ENCODE measurements at regions not wholly inside any gene's neighbourhood (a gene's known extent, or its start where the extent isn't known, plus 50 kb on each side); places are given as distances from the start of the nearest gene placed in this dataset.
A peak's percentile ranks its signal among the peaks of the same experiment; 100 is the strongest.

DNA sequence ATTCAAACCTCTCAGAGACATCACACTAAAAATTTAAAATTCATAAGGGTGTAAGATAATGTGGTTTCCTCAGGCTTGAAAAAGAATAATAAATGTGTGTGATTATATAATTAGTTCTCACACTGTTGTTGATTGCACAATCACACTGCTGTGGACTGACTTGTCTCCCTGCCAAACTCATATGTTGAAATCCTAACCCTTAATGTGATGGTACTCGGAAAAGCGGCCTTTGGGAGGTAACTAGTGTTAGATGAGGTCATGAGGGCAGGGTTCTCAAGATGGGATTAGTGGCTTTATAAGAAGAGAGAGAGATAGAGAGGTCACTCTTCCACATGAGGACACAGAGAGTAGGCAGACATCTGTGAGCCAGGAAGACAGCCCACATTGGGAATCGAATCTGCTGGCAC is 128.5 kb upstream of the COL1A2 start:
- no peak for DNase-seq (ENCODE audit: low spot score)
- no peak for FAIRE-seq

DNA sequence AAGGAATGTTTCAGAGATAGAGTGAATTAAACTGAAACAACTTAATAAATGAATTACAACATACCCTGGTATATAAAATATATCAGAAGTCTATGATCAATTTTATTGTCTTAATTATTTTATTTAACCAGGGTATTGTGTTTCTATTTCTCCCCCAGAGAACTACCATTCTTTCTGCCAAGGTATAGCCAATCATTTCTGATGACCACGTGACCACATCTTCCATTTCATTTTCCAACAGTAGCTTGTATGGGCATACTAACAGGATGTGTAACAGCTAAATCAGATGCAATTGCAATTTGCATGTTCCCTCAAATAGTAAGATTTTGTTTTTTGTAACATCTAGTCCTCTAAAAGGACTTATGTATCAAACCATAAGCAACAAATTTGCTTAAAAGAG is 123.9 kb upstream of the COL1A2 start:
- FAIRE-seq: no peak
- DNase-seq (ENCODE audit: low spot score): no peak

DNA sequence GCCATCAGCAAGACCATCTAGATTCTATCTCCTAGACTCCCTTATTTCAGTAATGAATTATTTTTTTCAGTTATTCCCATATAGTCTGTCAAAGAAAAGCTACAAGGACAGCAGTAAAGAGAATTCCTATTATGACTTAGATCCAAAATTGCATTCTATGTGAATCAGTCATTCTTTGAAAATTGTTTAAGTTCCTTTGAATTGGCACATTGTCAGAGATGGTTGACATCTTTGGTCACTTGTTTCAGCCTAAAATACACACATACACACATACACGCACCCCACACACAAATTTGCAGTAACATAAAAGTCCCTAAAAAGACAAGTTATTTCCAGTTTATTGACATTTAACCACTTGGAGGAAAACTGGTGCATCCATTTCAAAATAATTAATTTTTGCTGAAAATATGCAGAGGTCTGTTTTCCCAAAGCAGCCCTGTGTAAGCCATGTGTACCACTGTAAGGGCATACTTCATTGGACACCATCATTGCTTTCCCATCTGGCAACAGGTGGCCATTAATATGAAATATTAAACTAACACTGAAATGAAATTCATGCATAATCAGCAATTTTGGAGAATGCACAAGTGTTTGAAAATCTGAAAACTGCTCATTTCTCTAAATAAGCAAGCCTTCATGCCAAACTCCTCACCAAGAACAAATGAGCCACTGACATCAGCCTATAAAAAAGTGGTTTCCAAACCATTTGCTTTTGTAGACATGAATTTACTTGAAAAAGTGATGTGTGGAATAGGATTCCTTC is 121.7 kb upstream of the COL1A2 start:
- DNase-seq (ENCODE audit: low spot score) (no peak), FAIRE-seq (no peak)

DNA sequence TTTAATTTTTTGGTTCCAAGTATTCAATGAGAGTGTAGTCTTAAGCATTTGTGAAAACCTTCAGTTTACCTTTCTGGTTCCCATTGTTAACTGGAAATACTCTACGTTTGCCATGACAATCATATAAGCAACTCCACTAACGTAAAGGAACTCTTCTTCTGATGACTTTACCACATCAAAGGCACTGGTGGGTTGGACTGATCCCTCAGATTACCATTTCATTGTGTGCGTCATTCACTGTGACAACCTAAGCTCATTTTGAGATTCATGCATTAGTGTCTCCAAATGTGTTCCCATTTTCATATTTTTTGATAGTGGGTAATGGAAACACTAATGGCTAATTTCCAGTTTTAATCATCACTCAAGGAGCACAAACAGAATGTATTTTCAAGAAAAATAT is 119.9 kb upstream of the COL1A2 start:
- FAIRE-seq: no peak
- DNase-seq (ENCODE audit: low spot score): no peak

DNA sequence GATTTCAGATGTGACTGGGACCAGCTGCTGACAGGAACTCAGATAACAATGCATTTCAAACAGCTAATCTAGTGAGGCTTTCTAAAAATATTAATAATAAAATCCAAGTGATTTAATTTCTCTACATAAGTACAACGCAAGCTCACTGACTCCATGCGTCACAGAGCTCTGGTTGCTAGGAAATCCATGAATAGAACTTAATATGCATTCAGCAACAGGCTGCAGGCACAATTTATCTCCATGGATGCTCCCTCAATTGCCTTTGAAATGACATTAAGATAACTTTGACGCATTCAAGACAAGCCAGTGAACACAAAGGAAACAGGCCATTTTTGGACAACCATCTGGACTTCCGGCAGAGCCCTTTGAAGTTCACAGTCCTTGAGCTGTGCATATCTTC is 118.7 kb upstream of the COL1A2 start:
- FAIRE-seq (no peak), DNase-seq (ENCODE audit: low spot score) (no peak)

DNA sequence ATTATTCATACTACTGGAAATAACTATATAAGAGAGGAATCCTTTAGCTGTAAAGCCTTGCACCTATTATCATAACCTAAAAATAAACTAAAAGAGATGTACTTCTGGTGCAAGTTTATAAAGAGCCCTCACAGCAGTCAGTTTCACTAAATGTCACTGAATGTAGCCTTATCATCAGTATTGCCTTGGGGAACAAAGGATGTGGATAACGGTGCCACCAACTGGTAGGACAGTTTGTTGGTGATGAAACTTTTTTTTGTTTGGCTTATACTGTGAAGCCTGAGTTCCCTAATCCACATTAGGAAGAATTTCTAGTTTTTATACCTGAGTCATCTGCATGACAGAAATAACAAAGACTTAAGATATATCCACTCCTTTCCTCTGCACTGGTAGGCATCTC is 117.9 kb upstream of the COL1A2 start:
- FAIRE-seq (peak; percentile 58), DNase-seq (ENCODE audit: low spot score) (peak; percentile 28)

DNA sequence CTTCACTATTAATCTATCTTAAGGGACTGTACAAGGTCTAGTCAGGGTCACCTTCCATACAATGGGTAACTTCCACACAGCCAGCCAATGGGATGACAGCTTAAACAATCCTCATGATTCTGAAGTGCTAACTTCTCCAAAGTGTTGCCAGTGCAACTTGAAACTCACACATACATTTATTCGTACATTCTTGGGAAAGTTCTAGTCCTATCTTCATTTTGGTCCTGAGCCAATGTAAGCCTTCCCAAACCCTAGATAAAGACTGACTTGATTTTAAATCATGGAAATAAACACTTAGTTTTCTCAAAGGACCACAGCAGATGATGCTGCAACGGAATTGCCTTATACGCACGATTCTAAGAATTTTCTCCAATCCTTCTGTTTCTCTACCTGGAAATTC is 117.5 kb upstream of the COL1A2 start:
- FAIRE-seq (no peak), DNase-seq (ENCODE audit: low spot score) (no peak)

DNA sequence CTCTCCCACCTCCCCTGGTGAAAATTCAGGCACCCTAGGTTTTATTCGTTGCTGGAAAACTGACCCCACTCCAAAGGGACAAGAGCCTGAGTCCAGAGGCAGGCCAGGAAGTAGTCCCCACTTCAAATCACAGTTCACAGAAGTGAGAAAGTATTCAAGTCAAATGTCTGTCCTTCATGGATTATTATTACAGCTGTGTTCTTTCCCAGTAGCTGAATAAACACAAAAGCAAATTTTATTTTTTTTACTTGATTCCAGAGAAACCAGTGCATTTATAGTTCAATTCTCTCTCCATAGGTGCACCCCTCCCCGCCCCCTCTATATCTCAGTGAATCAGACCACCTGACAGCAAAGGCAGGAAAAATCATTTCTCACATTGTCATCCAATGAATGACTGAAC is 113.8 kb upstream of the COL1A2 start:
- no peak for DNase-seq (ENCODE audit: low spot score)
- FAIRE-seq: no peak

DNA sequence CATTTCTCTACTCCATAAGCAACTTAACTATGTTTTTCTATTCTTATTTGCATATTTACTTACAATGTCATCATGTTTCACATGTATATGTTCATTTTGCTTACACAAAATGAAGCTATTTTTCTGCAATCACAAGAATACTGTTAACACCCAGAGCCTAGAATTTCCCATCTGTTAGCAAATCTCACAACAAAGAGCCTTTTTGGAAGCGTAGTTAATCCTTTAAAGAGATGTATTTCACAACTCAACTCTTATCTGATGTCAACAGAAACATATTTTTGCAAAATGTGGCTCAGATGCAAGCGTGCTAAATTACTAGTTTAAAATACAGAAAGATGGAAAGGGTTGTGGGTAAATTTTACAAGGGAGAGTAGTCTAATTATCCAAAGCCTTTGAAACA is 110.6 kb upstream of the COL1A2 start:
- no peak for DNase-seq (ENCODE audit: low spot score)
- FAIRE-seq: no peak

DNA sequence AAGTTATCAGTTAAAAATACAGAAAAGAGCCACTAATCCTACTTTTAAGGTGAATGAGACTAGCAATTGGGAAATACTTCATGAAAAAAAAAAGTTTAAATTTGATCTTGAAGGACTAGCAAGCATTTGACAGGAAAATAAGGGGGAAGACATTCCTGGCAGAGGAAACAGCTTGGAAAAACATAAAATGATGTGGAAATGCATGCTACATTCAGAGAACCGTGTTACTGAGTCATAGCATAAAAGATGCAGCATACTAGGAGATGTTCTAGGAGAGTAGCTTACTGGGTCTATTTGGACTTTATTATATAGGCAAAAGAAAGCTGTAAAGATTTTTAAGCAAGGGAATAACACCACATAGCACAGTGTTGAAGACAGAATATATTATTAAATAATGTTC is 108.6 kb upstream of the COL1A2 start:
- DNase-seq (ENCODE audit: low spot score) (no peak), FAIRE-seq (no peak)

DNA sequence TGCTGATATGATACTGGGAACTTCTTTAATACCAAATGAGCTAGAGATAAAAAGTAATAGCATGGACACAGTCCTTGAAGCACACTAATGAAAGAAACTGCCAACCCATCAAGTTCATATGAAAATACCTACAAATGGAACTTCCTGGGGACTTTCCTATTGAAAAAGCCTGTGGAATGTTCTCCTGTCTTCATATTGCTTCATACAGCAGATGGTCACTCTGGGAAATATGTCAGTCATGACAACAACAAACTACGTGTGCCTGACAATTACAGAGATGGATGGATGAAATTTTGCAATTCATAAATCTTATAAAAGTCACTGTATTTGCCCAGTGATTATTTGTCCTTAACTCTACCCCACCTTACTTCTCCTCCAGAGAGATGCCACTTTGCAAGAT is 106.6 kb upstream of the COL1A2 start:
- DNase-seq (ENCODE audit: low spot score) (no peak), FAIRE-seq (no peak)

DNA sequence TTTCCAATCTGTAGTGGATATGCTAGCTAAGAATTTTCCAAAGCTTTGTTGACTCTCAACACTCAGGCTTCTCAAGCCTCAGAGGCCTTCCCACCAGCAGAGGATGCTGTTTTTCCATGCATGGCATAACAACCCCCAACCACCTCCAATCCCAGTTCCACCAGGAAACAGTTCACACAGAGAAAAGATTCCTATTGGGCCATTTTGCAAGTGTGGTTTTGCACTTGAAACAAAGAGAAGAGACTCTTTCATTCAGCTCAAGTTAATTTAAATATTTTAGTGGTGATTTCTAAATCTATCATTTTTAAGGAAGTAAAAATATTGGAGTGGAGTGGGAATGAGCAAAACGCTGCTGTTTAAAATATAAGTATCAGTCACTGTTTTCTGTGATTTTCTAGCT is 105.6 kb upstream of the COL1A2 start:
- DNase-seq (ENCODE audit: low spot score) (peak; percentile 59), FAIRE-seq (peak; percentile 82)

DNA sequence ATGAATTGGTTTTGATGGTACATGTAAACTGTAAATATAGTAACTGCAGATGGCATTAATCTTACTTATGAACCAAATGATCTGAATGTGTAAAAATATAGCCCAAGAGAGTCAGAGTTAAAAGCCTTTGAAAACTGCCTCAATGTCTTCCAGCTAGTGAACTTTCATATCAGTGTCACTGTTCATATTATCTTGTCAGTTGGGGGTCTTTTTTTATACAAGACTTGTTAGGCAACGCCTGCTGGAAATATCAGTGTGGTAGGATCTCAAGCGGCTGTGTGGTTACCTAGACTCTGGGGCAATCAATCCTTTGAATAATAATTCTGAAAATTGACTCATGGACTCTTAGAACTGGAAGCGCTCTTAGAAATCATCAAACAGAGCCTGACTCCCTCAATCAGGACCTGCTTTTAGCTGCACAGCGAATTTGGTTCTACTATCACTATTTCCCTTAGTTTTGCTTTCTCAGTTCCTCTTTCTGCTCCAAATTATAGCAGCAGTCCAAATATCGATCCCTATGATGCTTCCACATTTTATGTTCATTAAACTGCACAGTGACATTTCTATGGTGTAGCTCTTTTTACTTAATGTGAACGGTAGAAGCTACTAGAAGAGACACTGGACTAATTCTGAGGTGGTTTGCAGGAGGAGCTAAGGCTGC is 100.1 kb upstream of the COL1A2 start:
- no peak for DNase-seq (ENCODE audit: low spot score)
- no peak for FAIRE-seq

DNA sequence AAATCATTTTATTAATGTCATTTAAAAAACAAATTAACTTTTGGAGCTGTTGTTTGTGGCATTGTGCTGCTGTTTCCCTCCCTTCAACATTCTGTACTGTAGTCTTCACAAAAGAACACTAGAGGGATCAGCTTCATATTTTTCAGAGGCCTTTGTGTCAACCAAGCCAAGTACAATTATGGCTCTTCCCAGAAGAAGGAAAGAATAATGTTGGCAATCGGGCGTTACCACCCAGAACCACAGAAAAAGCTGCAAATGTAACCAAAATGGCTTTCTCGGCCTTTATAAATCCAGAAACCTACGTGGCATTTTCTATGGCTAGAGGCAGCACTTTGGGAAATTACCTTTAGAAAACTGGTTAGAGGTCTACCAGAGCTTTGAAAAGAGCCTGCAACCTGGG is 98.8 kb upstream of the COL1A2 start:
- DNase-seq (ENCODE audit: low spot score) (peak; percentile 34), FAIRE-seq (peak; percentile 32)

DNA sequence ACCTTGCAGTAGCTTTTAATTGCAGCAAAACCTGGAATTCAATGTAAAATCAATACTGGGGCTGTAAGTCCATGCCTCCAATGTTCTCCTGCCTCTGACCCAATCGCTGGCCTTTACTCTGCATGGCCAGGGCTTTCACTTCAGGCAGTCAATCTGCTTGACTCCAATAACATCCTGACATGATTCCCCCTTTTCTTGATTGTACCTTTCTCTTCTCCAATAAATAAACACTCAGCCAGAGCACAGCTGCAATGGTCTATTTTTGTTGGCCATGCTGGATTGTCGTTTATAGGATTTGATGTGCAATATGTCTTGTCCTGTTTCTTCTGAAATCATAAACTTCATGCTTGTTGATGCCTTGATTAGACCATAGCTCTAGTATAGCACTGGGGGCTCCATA is 97.8 kb upstream of the COL1A2 start:
- DNase-seq (ENCODE audit: low spot score) (no peak), FAIRE-seq (no peak)

DNA sequence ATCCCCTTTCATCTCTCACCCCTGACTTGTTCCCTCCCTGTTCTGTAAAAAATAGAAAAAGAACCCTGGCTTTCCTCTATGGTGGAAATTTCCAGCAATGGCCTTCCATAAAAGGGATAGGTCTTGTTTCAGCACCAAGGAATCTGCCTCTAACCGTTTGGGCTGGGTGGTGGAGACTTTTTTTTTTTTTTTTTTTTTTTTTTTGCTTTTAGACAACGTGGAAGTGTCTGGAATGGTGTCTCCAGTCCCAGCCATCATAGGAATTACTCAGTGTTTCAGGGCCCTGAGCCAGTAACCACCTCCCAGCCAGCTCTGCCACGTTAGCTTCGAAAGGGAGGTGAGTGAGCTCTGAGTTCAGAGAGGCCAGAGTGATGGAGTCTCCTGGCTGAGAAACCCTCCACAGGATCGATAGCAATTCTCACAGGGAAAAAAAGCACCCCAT is 97.3 kb upstream of the COL1A2 start:
- DNase-seq (ENCODE audit: low spot score) (peak; percentile 84), FAIRE-seq (peak; percentile 79)

DNA sequence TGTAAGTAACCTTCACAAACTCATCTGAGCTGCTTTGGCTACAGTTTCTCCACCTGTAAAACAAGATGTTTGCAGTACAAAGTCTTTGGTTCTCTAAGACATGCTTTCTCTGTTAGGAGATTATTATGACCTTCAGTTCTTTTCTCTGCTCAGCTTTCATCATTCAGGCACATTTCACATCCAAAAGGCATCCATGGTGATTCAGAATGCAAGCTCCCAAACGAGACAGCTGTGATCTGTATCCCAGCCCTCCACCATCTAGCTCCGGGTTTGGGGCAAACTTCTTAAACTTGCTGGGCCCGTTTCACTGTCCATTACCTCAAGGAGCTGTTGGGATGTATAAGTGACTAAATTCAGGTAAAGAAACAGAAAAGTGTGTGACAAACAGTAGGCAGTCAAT is 95.8 kb upstream of the COL1A2 start:
- no peak for FAIRE-seq

DNA sequence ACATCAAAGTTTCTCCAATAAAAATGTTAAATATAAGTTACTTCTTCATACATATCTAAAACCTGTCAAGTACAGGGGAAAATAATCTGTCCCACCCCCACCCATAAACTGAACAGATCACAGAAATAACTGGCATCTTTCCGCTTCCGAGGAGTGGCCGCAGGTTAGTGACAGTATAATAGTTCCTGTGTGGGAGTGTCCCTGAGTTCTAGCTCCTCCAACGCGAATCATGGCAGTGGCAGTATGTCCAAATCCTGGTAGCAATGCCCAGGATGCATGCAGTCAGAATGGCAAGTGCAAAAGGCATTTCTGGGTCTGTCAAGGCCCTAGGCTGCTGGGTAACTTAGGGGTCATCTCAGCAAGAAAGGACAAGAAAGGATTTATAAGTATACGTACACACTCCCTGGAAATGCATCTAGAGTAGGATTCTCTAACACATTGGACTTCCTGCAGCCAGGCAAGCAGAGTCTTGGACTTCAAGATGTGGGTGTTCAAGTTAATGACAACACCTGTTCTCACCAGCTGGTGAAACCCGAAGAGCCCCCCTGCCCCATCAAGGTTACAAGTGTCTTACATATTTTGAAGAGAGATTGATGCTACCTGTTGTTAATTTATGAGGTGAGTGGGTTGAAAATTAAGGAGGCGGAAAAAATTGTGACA is 94.4 kb upstream of the COL1A2 start:
- DNase-seq (ENCODE audit: low spot score): peak; percentile 35
- FAIRE-seq: no peak

More for the DNA sequence above, 95.8 kb upstream of the COL1A2 start:
- no peak for DNase-seq (ENCODE audit: low spot score)

DNA sequence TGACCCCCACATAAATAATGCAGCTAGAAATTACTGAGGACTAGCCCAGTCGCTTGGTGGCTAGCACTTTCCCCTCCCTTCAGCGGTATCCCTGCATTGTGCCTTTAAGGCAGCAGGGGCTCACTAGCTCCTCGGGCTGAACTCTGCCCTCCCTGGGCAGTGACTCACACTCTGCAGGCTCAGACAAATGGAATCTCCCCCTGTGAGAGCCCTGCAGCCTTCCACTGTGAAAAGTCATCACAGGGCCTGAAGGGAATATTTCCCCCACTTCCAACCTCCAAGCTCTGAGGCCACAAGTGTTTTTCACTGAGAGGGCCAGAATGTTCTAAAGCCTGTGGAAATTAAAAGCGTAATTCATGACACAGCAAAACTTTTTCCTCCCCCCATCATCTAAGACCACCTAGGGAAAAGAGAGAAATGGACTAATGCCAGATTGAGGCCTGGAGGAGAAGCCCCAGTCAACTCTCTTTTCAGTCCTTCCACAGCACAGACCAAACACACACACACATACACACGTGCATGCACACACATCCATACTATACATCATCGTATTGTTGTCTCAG is 93.6 kb upstream of the COL1A2 start:
- DNase-seq (ENCODE audit: low spot score): peak; percentile 96
- peak; percentile 97 for FAIRE-seq

DNA sequence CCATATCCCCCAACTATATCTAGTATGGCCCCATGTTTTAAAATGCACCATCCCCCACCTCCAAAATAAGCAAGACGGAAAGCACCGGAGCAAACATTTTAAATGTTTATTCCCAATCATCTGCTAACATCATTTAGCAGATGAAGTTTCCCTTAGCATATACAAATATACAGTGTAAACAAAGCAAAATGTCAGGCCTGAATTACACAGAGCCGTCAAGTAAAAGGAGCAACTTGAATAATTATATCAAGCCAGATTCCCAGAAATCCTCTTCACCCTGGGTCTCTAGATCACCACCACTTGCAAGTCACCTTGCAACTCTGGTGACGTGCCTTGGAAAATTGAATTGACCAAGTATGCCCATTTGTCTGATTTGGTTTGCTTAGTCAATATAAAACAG is 91.6 kb upstream of the COL1A2 start:
- FAIRE-seq (no peak), DNase-seq (ENCODE audit: low spot score) (no peak)

DNA sequence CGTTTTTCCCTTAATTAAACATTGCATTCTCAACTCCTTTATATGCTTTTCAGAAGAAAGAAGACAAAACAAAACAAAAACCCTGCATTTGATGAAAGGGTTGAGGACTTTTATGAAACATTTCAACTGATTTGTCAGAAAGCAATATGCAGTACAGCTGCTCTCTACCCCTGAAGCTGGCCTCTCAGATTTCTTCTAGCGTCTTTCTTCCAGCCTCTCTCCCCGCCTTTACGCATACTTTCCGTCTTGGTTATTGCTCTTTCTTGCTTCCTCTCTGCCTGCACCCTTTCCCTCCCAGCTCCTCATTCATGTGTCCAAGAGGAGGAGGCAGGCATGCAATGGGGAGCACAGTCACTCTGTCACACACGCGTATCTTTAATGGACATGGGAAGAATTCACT is 91.0 kb upstream of the COL1A2 start:
- DNase-seq (ENCODE audit: low spot score) (no peak), FAIRE-seq (no peak)

DNA sequence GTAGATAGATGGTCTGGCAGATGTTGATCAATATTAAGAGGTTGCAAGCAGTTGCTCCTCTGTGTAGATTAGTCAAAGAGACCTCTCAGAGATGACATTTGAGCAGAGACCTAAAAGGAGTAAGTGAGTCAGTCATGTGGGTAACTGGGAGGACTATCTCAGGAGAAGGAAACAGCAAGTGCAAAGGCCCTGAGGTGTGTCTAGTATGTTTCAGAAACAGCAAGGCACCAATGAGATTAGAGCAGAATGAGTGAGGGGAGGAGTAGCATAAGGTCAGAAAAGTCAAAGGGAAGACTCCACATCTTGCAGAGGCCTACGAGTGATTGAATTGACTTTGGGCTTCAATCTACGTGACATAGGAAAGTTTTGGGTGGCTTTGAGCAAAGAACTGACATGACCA is 89.8 kb upstream of the COL1A2 start:
- no peak for DNase-seq (ENCODE audit: low spot score)
- no peak for FAIRE-seq

Measured in RCC 7860 (cell line).